SK-N-SH (cell line): ENCODE measurements at regions not wholly inside any gene's neighbourhood (a gene's known extent, or its start where the extent isn't known, plus 50 kb on each side); places are given as distances from the start of the nearest gene placed in this dataset.

Experiments used
- CTCF ChIA-PET: fragments of 300-600, 350-600 bp; formaldehyde crosslinking; extraction: SDS; loops from one replicate; lab custom pipeline; 2021; lab: Yijun Ruan, JAX
- POLR2A ChIA-PET: fragments of 350-600 bp; sonication (Branson Sonifier 250); formaldehyde crosslinking; extraction: SDS; loops from one replicate; lab custom pipeline; 2020; ENCODE audit warnings: antibody characterized with exemption, inconsistent platforms; lab: Yijun Ruan, JAX
- DNase-seq: peaks from one replicate; pipeline ENCODE4 v3.0.0; 2012
- H2AFZ ChIP-seq: fragments of 200-600 bp; sonication (generic); 2 replicates; pipeline ENCODE4 v1.8.1; 2016; ENCODE audit warnings: antibody characterized with exemption, mild to moderate bottlenecking, low read depth
- H3F3A ChIP-seq: fragments of 200-600 bp; sonication (generic); replicated peaks from 2 replicates; pipeline ENCODE3; 2016; ENCODE audit warnings: antibody characterized with exemption, mild to moderate bottlenecking; ENCODE audit not compliant: insufficient read depth
- H3K27ac ChIP-seq, 2 experiments: fragments of 200-500 bp in 1 of 2; fragments of 200-600 bp in 1 of 2; sonication (Bioruptor generic) in 1 of 2; sonication (generic), shearing (Covaris generic) in 1 of 2; 2 replicates each; pipeline versions ENCODE4 v1.5.1 to v1.6.1; 2014 to 2016; ENCODE audit warnings: low read depth in 2 of 2, inconsistent platforms in 1 of 2, low read length in 1 of 2, mild to moderate bottlenecking in 1 of 2, mixed read lengths in 1 of 2
- H3K27me3 ChIP-seq: fragments of 200-600 bp; sonication (generic), shearing (Covaris generic); 2 replicates; pipeline ENCODE4 v1.6.1; 2016; ENCODE audit warnings: mixed run types; ENCODE audit not compliant: insufficient read depth
- H3K36me3 ChIP-seq, 2 experiments: fragments of 200-500 bp in 1 of 2; fragments of 200-600 bp in 1 of 2; sonication (Bioruptor generic) in 1 of 2; sonication (generic) in 1 of 2; replicated peaks in 1 of 2; 2 replicates each; pipeline versions ENCODE3 to v1.5.1; 2014 to 2016; ENCODE audit warnings: low read length in 1 of 2, mild to moderate bottlenecking in 1 of 2; ENCODE audit not compliant: insufficient read depth in 2 of 2, control insufficient read depth in 1 of 2
- H3K4me1 ChIP-seq, 2 experiments: fragments of 200-500 bp in 1 of 2; fragments of 200-600 bp in 1 of 2; sonication (Bioruptor generic) in 1 of 2; sonication (generic), shearing (Covaris generic) in 1 of 2; 2 replicates each; pipeline versions ENCODE4 v1.5.1 to v1.6.1; 2014 to 2016; ENCODE audit warnings: low read depth in 1 of 2, low read length in 1 of 2, mixed run types in 1 of 2; ENCODE audit not compliant: insufficient read depth in 2 of 2, control insufficient read depth in 1 of 2
- H3K4me2 ChIP-seq: fragments of 200-600 bp; sonication (generic), shearing (Covaris generic); 2 replicates; pipeline ENCODE4 v1.6.1; 2017; ENCODE audit warnings: mixed run types
- H3K4me3 ChIP-seq, 2 experiments: fragments of 200-500 bp in 1 of 2; fragments of 200-600 bp in 1 of 2; sonication (Bioruptor generic) in 1 of 2; sonication (generic), shearing (Covaris generic) in 1 of 2; 2 replicates each; pipeline versions ENCODE4 v1.5.1 to v1.8.1; 2014 to 2016; ENCODE audit warnings: low read depth in 2 of 2, inconsistent platforms in 1 of 2, low read length in 1 of 2, mild to moderate bottlenecking in 1 of 2, mixed read lengths in 1 of 2, moderate library complexity in 1 of 2
- H3K79me2 ChIP-seq: fragments of 200-600 bp; sonication (generic); 2 replicates; pipeline ENCODE4 v1.8.1; 2017; ENCODE audit warnings: mild to moderate bottlenecking; ENCODE audit not compliant: insufficient read depth
- H3K9ac ChIP-seq: fragments of 200-600 bp; sonication (generic); 2 replicates; pipeline ENCODE4 v1.6.1; 2017; ENCODE audit warnings: mixed run types
- H3K9me2 ChIP-seq: fragments of 200-600 bp; sonication (generic); 2 replicates; pipeline ENCODE4 v1.6.1; 2017; ENCODE audit warnings: mixed run types
- H3K9me3 ChIP-seq: fragments of 200-600 bp; sonication (generic); 2 replicates; pipeline ENCODE4 v1.6.1; 2017; ENCODE audit warnings: mixed run types, mild to moderate bottlenecking, moderate library complexity
- H4K20me1 ChIP-seq: fragments of 200-600 bp; sonication (generic); 2 replicates; pipeline ENCODE4 v1.6.1; 2017; ENCODE audit warnings: mild to moderate bottlenecking, mixed run types; ENCODE audit not compliant: insufficient read depth
- FOXM1 ChIP-seq: IDR thresholded peaks from 2 replicates; pipeline ENCODE4 v1.4.0; 2012; ENCODE audit warnings: low read depth, mild to moderate bottlenecking
- GABPA ChIP-seq: IDR thresholded peaks from 2 replicates; pipeline ENCODE4 v1.4.0; 2012; ENCODE audit warnings: low read depth, mild to moderate bottlenecking
- GATA2 ChIP-seq: sonication (generic); formaldehyde crosslinking; IDR thresholded peaks from 2 replicates; pipeline ENCODE4 v1.5.0; 2020; ENCODE audit warnings: mild to moderate bottlenecking, missing genetic modification reagents
- JUND ChIP-seq: IDR thresholded peaks from 2 replicates; pipeline ENCODE4 v1.4.0; 2012
- MEF2A ChIP-seq: IDR thresholded peaks from 2 replicates; pipeline ENCODE4 v1.4.0; 2012; ENCODE audit warnings: low read depth, borderline replicate concordance
- MXI1 ChIP-seq: IDR thresholded peaks from 2 replicates; pipeline ENCODE4 v1.6.1; 2012; ENCODE audit warnings: mild to moderate bottlenecking, low read depth, low read length, improper control_type of control experiment
- NFIC ChIP-seq: IDR thresholded peaks from 2 replicates; pipeline ENCODE4 v1.4.0; 2012; ENCODE audit warnings: borderline replicate concordance
- NRF1 ChIP-seq: IDR thresholded peaks from 2 replicates; pipeline ENCODE4 v1.6.1; 2012; ENCODE audit warnings: low read depth, mild to moderate bottlenecking, low read length
- RAD21 ChIP-seq: IDR thresholded peaks from 2 replicates; pipeline ENCODE4 v1.6.1; 2012; ENCODE audit warnings: mild to moderate bottlenecking, low read length
- RXRA ChIP-seq: IDR thresholded peaks from 2 replicates; pipeline ENCODE4 v1.4.0; 2012; ENCODE audit warnings: low read depth, mild to moderate bottlenecking, borderline replicate concordance
- SMC3 ChIP-seq: IDR thresholded peaks from 2 replicates; pipeline ENCODE4 v1.6.1; 2012; ENCODE audit warnings: low read depth, low read length, improper control_type of control experiment
- YY1 ChIP-seq: IDR thresholded peaks from 2 replicates; pipeline ENCODE4 v1.4.0; 2012; ENCODE audit warnings: low read depth, mild to moderate bottlenecking
- WGBS: methylation state at CpG from one replicate; pipeline ENCODE4 v1.1.6; 2017; ENCODE audit warnings: low lambda C conversion rate; 5-methylcytosine and 5-hydroxymethylcytosine counted together
- TF ChIP-seq, protein P1 (sequence below): IDR thresholded peaks from 2 replicates; pipeline ENCODE4 v1.6.1; 2012; ENCODE audit warnings: mild to moderate bottlenecking, low read depth, low read length, moderate library complexity
- TF ChIP-seq, protein P2 (sequence below): IDR thresholded peaks from 2 replicates; pipeline ENCODE4 v1.4.0; 2012; ENCODE audit warnings: low read depth, borderline replicate concordance

DNA sequence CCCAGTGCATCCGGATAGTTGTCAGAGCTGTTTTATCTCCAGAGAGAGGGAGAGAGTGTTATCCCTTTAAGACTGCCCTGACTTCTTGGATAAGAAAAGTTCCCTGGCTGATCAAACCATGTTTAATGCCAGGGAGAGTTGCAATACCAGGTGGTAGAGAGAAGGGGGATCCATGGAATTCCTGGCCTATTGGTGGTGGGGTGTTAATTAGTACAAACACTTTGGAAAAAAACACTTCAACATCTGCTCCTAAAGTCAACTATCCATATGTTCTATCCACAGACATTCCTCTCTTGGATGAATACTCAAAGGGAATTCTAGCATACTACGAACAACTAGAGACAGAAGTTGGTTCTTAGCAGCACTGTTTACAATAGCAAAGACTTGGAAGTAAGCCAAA is 307.2 kb downstream of the TCERG1L start:
- Histone ChIP-seq H3K4me2 (no peak overlapping the region), H3K9ac (no peak overlapping the region), H3K27me3 (no peaks in the 10 kb centered on the region), H3K36me3 (no peaks in the 10 kb centered on the region), H3K9me2 (no peaks in the 10 kb centered on the region), H3K27ac (no peak overlapping the region), H4K20me1 (no peaks in the 10 kb centered on the region), H2AFZ (no peak overlapping the region), H3K79me2 (no peaks in the 10 kb centered on the region), H3K4me1 (no peaks in the 10 kb centered on the region), H3K9me3 (no peaks in the 10 kb centered on the region), H3F3A (no peaks in the 10 kb centered on the region), H3K4me3 (no peak overlapping the region)
- no peak for TF ChIP-seq RXRA
- no peak for TF ChIP-seq GABPA
- no peak for TF ChIP-seq FOXM1
- TF ChIP-seq JUND, result no peak
- no peak for TF ChIP-seq MEF2A
- TF ChIP-seq RAD21, result no peak
- TF ChIP-seq NRF1, result no peak
- no peak for TF ChIP-seq GATA2 (CRISPR knock-in tag)
- TF ChIP-seq, protein P1, sequence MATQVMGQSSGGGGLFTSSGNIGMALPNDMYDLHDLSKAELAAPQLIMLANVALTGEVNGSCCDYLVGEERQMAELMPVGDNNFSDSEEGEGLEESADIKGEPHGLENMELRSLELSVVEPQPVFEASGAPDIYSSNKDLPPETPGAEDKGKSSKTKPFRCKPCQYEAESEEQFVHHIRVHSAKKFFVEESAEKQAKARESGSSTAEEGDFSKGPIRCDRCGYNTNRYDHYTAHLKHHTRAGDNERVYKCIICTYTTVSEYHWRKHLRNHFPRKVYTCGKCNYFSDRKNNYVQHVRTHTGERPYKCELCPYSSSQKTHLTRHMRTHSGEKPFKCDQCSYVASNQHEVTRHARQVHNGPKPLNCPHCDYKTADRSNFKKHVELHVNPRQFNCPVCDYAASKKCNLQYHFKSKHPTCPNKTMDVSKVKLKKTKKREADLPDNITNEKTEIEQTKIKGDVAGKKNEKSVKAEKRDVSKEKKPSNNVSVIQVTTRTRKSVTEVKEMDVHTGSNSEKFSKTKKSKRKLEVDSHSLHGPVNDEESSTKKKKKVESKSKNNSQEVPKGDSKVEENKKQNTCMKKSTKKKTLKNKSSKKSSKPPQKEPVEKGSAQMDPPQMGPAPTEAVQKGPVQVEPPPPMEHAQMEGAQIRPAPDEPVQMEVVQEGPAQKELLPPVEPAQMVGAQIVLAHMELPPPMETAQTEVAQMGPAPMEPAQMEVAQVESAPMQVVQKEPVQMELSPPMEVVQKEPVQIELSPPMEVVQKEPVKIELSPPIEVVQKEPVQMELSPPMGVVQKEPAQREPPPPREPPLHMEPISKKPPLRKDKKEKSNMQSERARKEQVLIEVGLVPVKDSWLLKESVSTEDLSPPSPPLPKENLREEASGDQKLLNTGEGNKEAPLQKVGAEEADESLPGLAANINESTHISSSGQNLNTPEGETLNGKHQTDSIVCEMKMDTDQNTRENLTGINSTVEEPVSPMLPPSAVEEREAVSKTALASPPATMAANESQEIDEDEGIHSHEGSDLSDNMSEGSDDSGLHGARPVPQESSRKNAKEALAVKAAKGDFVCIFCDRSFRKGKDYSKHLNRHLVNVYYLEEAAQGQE, result no peak
- TF ChIP-seq, protein P2, sequence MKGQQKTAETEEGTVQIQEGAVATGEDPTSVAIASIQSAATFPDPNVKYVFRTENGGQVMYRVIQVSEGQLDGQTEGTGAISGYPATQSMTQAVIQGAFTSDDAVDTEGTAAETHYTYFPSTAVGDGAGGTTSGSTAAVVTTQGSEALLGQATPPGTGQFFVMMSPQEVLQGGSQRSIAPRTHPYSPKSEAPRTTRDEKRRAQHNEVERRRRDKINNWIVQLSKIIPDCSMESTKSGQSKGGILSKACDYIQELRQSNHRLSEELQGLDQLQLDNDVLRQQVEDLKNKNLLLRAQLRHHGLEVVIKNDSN, result no peak
- no peak for TF ChIP-seq YY1
- no peak for TF ChIP-seq MXI1
- no peak for TF ChIP-seq NFIC
- CTCF ChIA-PET, result no interaction called here
- POLR2A ChIA-PET, result no interaction called here
- 16% methylated on average over 2 of the region's 2 CpGs for WGBS
- DNase-seq, result no peak

DNA sequence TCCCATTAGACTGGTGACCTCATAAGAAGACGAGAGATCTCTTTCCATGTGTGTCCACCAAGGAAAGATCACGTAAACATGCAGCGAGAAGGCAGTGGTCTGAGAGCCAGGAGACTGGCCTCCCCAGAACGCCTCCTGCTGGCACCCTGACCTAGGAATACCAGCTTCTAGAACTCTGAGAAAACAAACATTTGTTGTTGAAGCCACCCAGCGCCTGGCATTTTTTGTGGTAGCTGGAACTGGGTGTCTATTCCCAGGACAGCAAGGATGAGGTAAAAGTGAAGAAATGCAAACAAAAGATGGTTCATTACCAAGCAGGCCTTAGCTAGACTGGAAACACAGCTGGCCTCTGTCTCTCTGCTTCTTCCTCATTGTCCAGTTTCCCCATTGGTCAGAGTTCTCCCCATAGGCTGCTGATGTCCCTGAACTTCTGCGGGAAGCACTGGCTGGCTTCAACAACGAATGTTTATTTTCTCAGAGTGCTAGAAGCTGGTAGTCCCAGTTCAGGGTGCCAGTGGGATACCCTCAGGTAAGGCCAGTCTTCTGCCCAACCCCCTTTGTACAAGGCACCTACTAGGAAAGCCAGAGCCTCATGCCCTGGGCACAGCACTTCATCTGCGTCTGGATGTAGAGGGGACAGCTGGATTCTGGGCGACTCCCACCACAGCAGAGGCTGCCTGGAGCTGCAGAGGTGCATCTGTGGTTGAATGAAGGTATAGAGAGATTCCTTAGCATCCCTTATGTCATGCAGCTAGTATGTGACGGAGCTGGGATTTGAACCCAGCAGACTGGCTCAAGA is 304.9 kb downstream of the TCERG1L start:
- Histone ChIP-seq H3K4me1 (no peaks in the 10 kb centered on the region), H3K79me2 (no peaks in the 10 kb centered on the region), H3K27ac (no peak overlapping the region), H3K9me2 (no peaks in the 10 kb centered on the region), H3K36me3 (no peaks in the 10 kb centered on the region), H3F3A (no peaks in the 10 kb centered on the region), H3K4me2 (no peak overlapping the region), H3K9ac (no peak overlapping the region), H2AFZ (no peak overlapping the region), H3K4me3 (no peak overlapping the region), H3K27me3 (no peaks in the 10 kb centered on the region), H4K20me1 (no peaks in the 10 kb centered on the region), H3K9me3 (no peaks in the 10 kb centered on the region)
- CTCF ChIA-PET, result no interaction called here
- 36% methylated on average over 10 of the region's 10 CpGs for WGBS
- DNase-seq, result no peak
- POLR2A ChIA-PET, result no interaction called here
- no peak for TF ChIP-seq SMC3
